Glutamatergic neuron (in vitro differentiated cells): ENCODE measurements at regions not wholly inside any gene's neighbourhood (a gene's known extent, or its start where the extent isn't known, plus 50 kb on each side); places are given as distances from the start of the nearest gene placed in this dataset.

ENCODE experiments used
- DNase-seq: peaks from one replicate; pipeline ENCODE4 v3.0.0; 2022
- H3K27ac Mint-ChIP-seq: one replicate; pipeline ENCODE4 v1.8.0; 2020; ENCODE audit warnings: mild to moderate bottlenecking, mixed read lengths, inconsistent platforms; ENCODE audit not compliant: unreplicated experiment
- H3K27me3 Mint-ChIP-seq: one replicate; pipeline ENCODE4 v1.8.0; 2020; ENCODE audit warnings: mild to moderate bottlenecking, moderate library complexity, mixed read lengths, inconsistent platforms; ENCODE audit not compliant: unreplicated experiment
- H3K36me3 Mint-ChIP-seq: one replicate; pipeline ENCODE4 v1.8.0; 2020; ENCODE audit warnings: mild to moderate bottlenecking, mixed read lengths, inconsistent platforms; ENCODE audit not compliant: unreplicated experiment
- H3K4me1 Mint-ChIP-seq: one replicate; pipeline ENCODE4 v1.8.0; 2020; ENCODE audit warnings: mild to moderate bottlenecking, low read depth, mixed read lengths, inconsistent platforms; ENCODE audit not compliant: unreplicated experiment
- H3K4me3 Mint-ChIP-seq: one replicate; pipeline ENCODE4 v1.8.0; 2020; ENCODE audit warnings: mild to moderate bottlenecking, mixed read lengths, inconsistent platforms; ENCODE audit not compliant: unreplicated experiment
- H3K9me3 Mint-ChIP-seq: one replicate; pipeline ENCODE4 v1.8.0; 2020; ENCODE audit warnings: mild to moderate bottlenecking, moderate library complexity, mixed read lengths, inconsistent platforms; ENCODE audit not compliant: unreplicated experiment
- CTCF ChIP-seq: fragments of 200-600 bp; sonication (generic); IDR thresholded peaks from one replicate; pipeline ENCODE4 v1.5.0; 2021; ENCODE audit not compliant: partially characterized antibody, unreplicated experiment

- no peak overlapping the region for H3K4me3 Mint-ChIP-seq
- no peak for TF ChIP-seq CTCF
- H3K27me3 Mint-ChIP-seq: peaks cover 3% of the 10 kb centered on the region
- no peaks in the 10 kb centered on the region for H3K9me3 Mint-ChIP-seq
- H3K36me3 Mint-ChIP-seq: no peaks in the 10 kb centered on the region
- DNase-seq: no peak
- no peaks in the 10 kb centered on the region for H3K4me1 Mint-ChIP-seq
- no peak overlapping the region for H3K27ac Mint-ChIP-seq
Measured at GRCh38 chr11:91880660-91881059, 344.0 kb upstream of the FAT3 start.

DNA sequence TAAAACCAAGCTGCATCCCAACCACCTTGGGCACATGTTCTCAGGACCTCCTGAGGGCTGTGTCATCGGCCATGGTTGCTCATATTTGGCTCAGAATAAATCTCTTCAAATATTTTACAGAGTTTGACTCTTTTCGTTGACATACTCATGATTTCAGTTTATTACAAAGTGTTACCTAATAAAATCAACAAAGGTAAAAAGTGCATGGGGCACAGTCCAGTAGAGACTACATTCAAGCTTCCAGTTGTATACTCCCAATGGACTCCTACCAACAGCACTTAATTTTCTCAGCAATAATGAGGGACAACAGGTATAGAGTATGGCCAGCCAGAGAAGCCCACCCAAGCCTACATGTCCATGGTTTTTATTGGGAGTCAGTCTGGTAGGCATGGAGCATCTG lies 347.9 kb upstream of the FAT3 start:
- no peak for DNase-seq
- Mint-ChIP-seq H3K4me1 (peaks cover 13% of the 10 kb centered on the region), H3K4me3 (no peak overlapping the region), H3K27me3 (no peaks in the 10 kb centered on the region), H3K36me3 (no peaks in the 10 kb centered on the region), H3K27ac (no peak overlapping the region), H3K9me3 (no peaks in the 10 kb centered on the region)
- TF ChIP-seq CTCF: no peak

- peaks cover 36% of the 10 kb centered on the region for H3K4me1 Mint-ChIP-seq
- H3K27ac Mint-ChIP-seq: no peak overlapping the region
- H3K9me3 Mint-ChIP-seq: peaks cover 4% of the 10 kb centered on the region
- no peak for DNase-seq
- H3K4me3 Mint-ChIP-seq: no peak overlapping the region
- no peaks in the 10 kb centered on the region for H3K27me3 Mint-ChIP-seq
- no peak for TF ChIP-seq CTCF
- no peaks in the 10 kb centered on the region for H3K36me3 Mint-ChIP-seq
Measured at GRCh38 chr11:91872243-91872642, 352.4 kb upstream of the FAT3 start.

- Mint-ChIP-seq H3K36me3 (no peaks in the 10 kb centered on the region), H3K9me3 (peaks cover 4% of the 10 kb centered on the region), H3K27ac (no peak overlapping the region), H3K27me3 (no peaks in the 10 kb centered on the region), H3K4me1 (peaks cover 36% of the 10 kb centered on the region), H3K4me3 (no peak overlapping the region)
- TF ChIP-seq CTCF: no peak
- no peak for DNase-seq
Measured at GRCh38 chr11:91871791-91872190, 352.8 kb upstream of the FAT3 start.

GRCh38 chr11:91871048-91871447 lies 353.6 kb upstream of the FAT3 start:
- Mint-ChIP-seq H3K36me3 (no peaks in the 10 kb centered on the region), H3K4me3 (no peak overlapping the region), H3K27ac (no peak overlapping the region), H3K9me3 (peaks cover 4% of the 10 kb centered on the region), H3K27me3 (no peaks in the 10 kb centered on the region), H3K4me1 (peaks cover 36% of the 10 kb centered on the region)
- TF ChIP-seq CTCF: no peak
- no peak for DNase-seq
